ENCODE measurements at regions not wholly inside any gene's neighbourhood (a gene's known extent, or its start where the extent isn't known, plus 50 kb on each side); places are given as distances from the start of the nearest gene placed in this dataset.

DNA sequence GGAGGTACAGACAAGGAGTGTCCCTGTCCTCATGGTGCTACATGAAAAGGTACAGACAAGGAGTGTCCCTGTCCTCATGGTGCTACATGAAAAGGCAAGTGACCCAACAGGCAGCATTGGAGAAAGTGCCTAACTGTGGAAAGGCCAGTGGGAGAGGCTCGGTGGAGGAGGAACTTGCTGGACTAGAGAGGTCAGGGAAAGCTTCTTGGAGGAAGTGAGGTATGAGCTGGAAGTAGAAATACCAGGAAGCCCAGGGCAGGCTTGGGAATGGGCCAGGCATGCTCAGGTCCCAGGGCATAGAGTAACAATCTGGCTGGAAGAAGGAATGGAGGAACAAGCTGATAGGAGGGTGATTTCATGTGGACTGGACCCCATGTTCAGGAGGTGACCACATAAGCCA, 59.8 kb upstream of the FNDC1 start:
- no peaks in the 10 kb centered on the region for H3K9me2 ChIP-seq (replicated peaks; ENCODE audit: insufficient read depth, low read length)
- no peaks in the 10 kb centered on the region for H3K9me3 ChIP-seq (replicated peaks; ENCODE audit: insufficient read depth, low read length)
- no peaks in the 10 kb centered on the region for H4K20me1 ChIP-seq (ENCODE audit: insufficient read depth, low read length)
- no peak overlapping the region for H3K27ac ChIP-seq (ENCODE audit: low read length)
- H3K4me2 ChIP-seq (ENCODE audit: low read depth, low read length): no peak overlapping the region
- H3K4me1 ChIP-seq (ENCODE audit: low read length): peaks cover 17% of the 10 kb centered on the region
- no peak overlapping the region for H2AFZ ChIP-seq (ENCODE audit: low read length)
- H3K9ac ChIP-seq (ENCODE audit: low read length): no peak overlapping the region
- TF ChIP-seq CTCF (IDR thresholded peaks at IDR 0.05; ENCODE audit: low read length) (no peak), EZH2phosphoT487 (IDR thresholded peaks at IDR 0.05; ENCODE audit: low read length) (no peak), EZH2 (optimal IDR thresholded peaks at IDR 0.05; ENCODE audit: low read depth, low read length) (no peak)
- no peaks in the 10 kb centered on the region for H3K36me3 ChIP-seq (replicated peaks; ENCODE audit: insufficient read depth, low read length)
- peaks cover 7% of the 10 kb centered on the region; the same call in 1 of the 2 replicates for H3F3A ChIP-seq (ENCODE audit: insufficient read depth, low read length)
- no peak overlapping the region for H3K4me3 ChIP-seq (ENCODE audit: low read length)
- H3K27me3 ChIP-seq (replicated peaks; ENCODE audit: insufficient read depth, low read length): no peaks in the 10 kb centered on the region; the same call in 1 of the 2 replicates
- no peak for DNase-seq
- H3K79me2 ChIP-seq (ENCODE audit: low read length): no peaks in the 10 kb centered on the region

GRCh38 chr6:159108426-159108985, 60.7 kb upstream of the FNDC1 start:
- DNase-seq: no peak
- Histone ChIP-seq H3K4me3 (ENCODE audit: low read length) (no peak overlapping the region), H2AFZ (ENCODE audit: low read length) (no peak overlapping the region), H3K9ac (ENCODE audit: low read length) (no peak overlapping the region), H3K9me2 (replicated peaks; ENCODE audit: insufficient read depth, low read length) (no peaks in the 10 kb centered on the region), H3K4me2 (ENCODE audit: low read depth, low read length) (no peak overlapping the region), H3F3A (ENCODE audit: insufficient read depth, low read length) (peaks cover 7% of the 10 kb centered on the region; the same call in 1 of the 2 replicates), H3K9me3 (replicated peaks; ENCODE audit: insufficient read depth, low read length) (no peaks in the 10 kb centered on the region), H3K27me3 (replicated peaks; ENCODE audit: insufficient read depth, low read length) (no peaks in the 10 kb centered on the region; the same call in 1 of the 2 replicates), H4K20me1 (ENCODE audit: insufficient read depth, low read length) (no peaks in the 10 kb centered on the region), H3K4me1 (ENCODE audit: low read length) (peaks cover 13% of the 10 kb centered on the region), H3K27ac (ENCODE audit: low read length) (no peak overlapping the region), H3K36me3 (replicated peaks; ENCODE audit: insufficient read depth, low read length) (no peaks in the 10 kb centered on the region), H3K79me2 (ENCODE audit: low read length) (no peaks in the 10 kb centered on the region)
- TF ChIP-seq EZH2phosphoT487 (IDR thresholded peaks at IDR 0.05; ENCODE audit: low read length) (no peak), EZH2 (optimal IDR thresholded peaks at IDR 0.05; ENCODE audit: low read depth, low read length) (no peak), CTCF (IDR thresholded peaks at IDR 0.05; ENCODE audit: low read length) (no peak)

DNA sequence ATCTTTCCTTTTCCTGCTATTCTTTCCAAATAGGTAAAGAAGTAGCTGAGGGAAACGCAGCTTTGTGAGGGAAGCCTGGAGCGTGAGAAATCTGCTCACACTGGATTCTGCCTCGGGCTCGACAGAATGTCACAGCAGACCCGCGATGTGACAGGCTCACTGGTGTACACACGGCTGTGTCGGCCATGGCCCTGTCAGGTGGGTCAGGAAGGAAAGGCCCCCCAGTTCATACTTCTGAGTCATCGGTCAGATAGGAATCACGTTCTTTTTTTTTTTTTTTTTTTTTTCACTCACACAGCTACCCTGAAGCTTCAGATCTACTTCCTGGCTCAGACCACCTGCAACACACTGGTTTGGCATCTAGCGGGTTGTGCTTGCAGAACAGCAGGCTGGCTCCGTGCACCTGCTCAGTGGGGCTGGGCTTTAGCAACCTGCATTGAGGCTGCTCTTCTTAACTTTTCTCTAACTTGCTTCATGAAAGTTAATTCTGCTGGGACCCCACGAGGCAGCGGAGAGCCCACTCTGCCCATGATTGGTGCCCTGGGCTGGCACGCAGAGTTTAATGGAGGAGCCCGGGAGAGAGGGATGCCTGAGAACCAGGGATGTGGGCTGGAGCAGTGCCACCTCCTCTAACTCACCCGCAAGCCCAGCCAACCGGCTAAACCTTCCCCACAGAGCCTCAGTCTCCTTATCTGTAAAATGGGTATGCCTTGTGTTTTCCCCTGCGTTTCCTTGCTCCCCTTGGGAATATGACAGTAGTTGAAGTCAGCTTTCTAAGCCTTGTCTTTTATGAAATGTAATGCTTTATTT, 61.5 kb upstream of the FNDC1 start:
- Histone ChIP-seq H3K4me3 (ENCODE audit: low read length) (peak overlapping the region; percentile 40; the same call in 1 of the 2 replicates), H3K4me2 (ENCODE audit: low read depth, low read length) (peak overlapping the region; percentile 83; the same call in 1 of the 2 replicates)
- DNase-seq: peak; percentile 51

More for the DNA sequence above, 61.5 kb upstream of the FNDC1 start:
- no peak for TF ChIP-seq EZH2phosphoT487 (IDR thresholded peaks at IDR 0.05; ENCODE audit: low read length)
- Histone ChIP-seq H3F3A (ENCODE audit: insufficient read depth, low read length) (peaks cover 7% of the 10 kb centered on the region; the same call in 1 of the 2 replicates), H3K27me3 (replicated peaks; ENCODE audit: insufficient read depth, low read length) (no peaks in the 10 kb centered on the region; the same call in 1 of the 2 replicates), H2AFZ (ENCODE audit: low read length) (peak overlapping the region; percentile 56; the same call in 1 of the 2 replicates), H3K9ac (ENCODE audit: low read length) (no peak overlapping the region), H3K9me3 (replicated peaks; ENCODE audit: insufficient read depth, low read length) (no peaks in the 10 kb centered on the region), H3K36me3 (replicated peaks; ENCODE audit: insufficient read depth, low read length) (no peaks in the 10 kb centered on the region), H3K4me1 (ENCODE audit: low read length) (peaks cover 13% of the 10 kb centered on the region), H3K27ac (ENCODE audit: low read length) (no peak overlapping the region), H3K9me2 (replicated peaks; ENCODE audit: insufficient read depth, low read length) (no peaks in the 10 kb centered on the region), H3K79me2 (ENCODE audit: low read length) (no peaks in the 10 kb centered on the region), H4K20me1 (ENCODE audit: insufficient read depth, low read length) (no peaks in the 10 kb centered on the region)

All from MM.1S (cell line).